LNCaP clone FGC (cell line): ENCODE measurements at regions not wholly inside any gene's neighbourhood (a gene's known extent, or its start where the extent isn't known, plus 50 kb on each side); places are given as distances from the start of the nearest gene placed in this dataset.

Source experiments
- DNase-seq: peaks from one replicate; pipeline ENCODE4 v3.0.0-alpha.2; 2011; ENCODE audit warnings: low read depth
- H3K4me3 ChIP-seq: 2 replicates; pipeline ENCODE4 v1.5.1; 2011; ENCODE audit warnings: mild to moderate bottlenecking, low read depth, low read length, control low read depth
- CTCF ChIP-seq: IDR thresholded peaks from 2 replicates; pipeline ENCODE4 v1.5.1; 2012; ENCODE audit warnings: mild to moderate bottlenecking; ENCODE audit not compliant: control insufficient read depth, insufficient read depth; ENCODE audit errors: extremely low read depth

GRCh38 chr13:90947976-90948375, 399.5 kb upstream of the MIR17HG start:
- H3K4me3 ChIP-seq = no peak overlapping the region
- DNase-seq = no peak
- TF ChIP-seq CTCF = no peak

GRCh38 chr13:90950160-90950559, 397.3 kb upstream of the MIR17HG start:
- no peak for TF ChIP-seq CTCF
- no peak overlapping the region for H3K4me3 ChIP-seq
- no peak for DNase-seq

GRCh38 chr13:90951663-90952062, 395.8 kb upstream of the MIR17HG start:
- DNase-seq = peak; percentile 26
- TF ChIP-seq CTCF = no peak
- H3K4me3 ChIP-seq = no peak overlapping the region

GRCh38 chr13:90952326-90952725, 395.2 kb upstream of the MIR17HG start:
- DNase-seq = no peak
- TF ChIP-seq CTCF = no peak
- H3K4me3 ChIP-seq = no peak overlapping the region

GRCh38 chr13:90954605-90955195, 392.8 kb upstream of the MIR17HG start:
- H3K4me3 ChIP-seq = no peak overlapping the region
- DNase-seq = no peak
- no peak for TF ChIP-seq CTCF

GRCh38 chr13:90956031-90956430, 391.5 kb upstream of the MIR17HG start:
- no peak for TF ChIP-seq CTCF
- no peak overlapping the region for H3K4me3 ChIP-seq
- DNase-seq = no peak

- H3K4me3 ChIP-seq = no peak overlapping the region
- DNase-seq = no peak
- no peak for TF ChIP-seq CTCF
Measured at GRCh38 chr13:90958866-90959265, 388.6 kb upstream of the MIR17HG start.
